WTC11 (cell line): ENCODE measurements at regions not wholly inside any gene's neighbourhood (a gene's known extent, or its start where the extent isn't known, plus 50 kb on each side); places are given as distances from the start of the nearest gene placed in this dataset.

Source experiments
- ATF3 ChIP-seq: sonication (generic); formaldehyde crosslinking; conservative IDR thresholded peaks from 2 replicates; pipeline ENCODE4 v1.8.1; 2022; ENCODE audit warnings: mild to moderate bottlenecking, missing genetic modification reagents
- CTCF ChIP-seq: fragments of 200-600 bp; IDR thresholded peaks from 2 replicates; pipeline ENCODE4 v1.8.0; 2022; ENCODE audit warnings: antibody characterized with exemption
- E2F5 ChIP-seq: sonication (generic); formaldehyde crosslinking; IDR thresholded peaks from 2 replicates; pipeline ENCODE4 v1.8.1; 2022; ENCODE audit warnings: mild to moderate bottlenecking, moderate library complexity, missing genetic modification reagents
- EMX1 ChIP-seq: fragments of 250-450 bp; sonication (Bioruptor Pico); IDR thresholded peaks from 2 replicates; pipeline ENCODE4 v1.8.0; 2021; ENCODE audit warnings: mild to moderate bottlenecking
- ETV6 ChIP-seq: sonication (generic); formaldehyde crosslinking; IDR thresholded peaks from 2 replicates; pipeline ENCODE4 v1.8.1; 2022; ENCODE audit warnings: mild to moderate bottlenecking, missing genetic modification reagents
- KAT7 ChIP-seq: sonication (generic); formaldehyde crosslinking; IDR thresholded peaks from 2 replicates; pipeline ENCODE4 v1.8.1; 2023; ENCODE audit warnings: missing genetic modification reagents, mild to moderate bottlenecking, borderline replicate concordance
- MYBL2 ChIP-seq: sonication (generic); formaldehyde crosslinking; IDR thresholded peaks from 2 replicates; pipeline ENCODE4 v1.8.1; 2023; ENCODE audit warnings: mild to moderate bottlenecking, moderate library complexity, missing genetic modification reagents
- NFE2L1 ChIP-seq: sonication (generic); formaldehyde crosslinking; IDR thresholded peaks from 2 replicates; pipeline ENCODE4 v1.8.1; 2023; ENCODE audit warnings: missing genetic modification reagents
- NR1H2 ChIP-seq: sonication (generic); formaldehyde crosslinking; IDR thresholded peaks from 2 replicates; pipeline ENCODE4 v1.9.0; 2021; ENCODE audit warnings: mild to moderate bottlenecking, moderate library complexity, missing genetic modification reagents
- NR3C1 ChIP-seq: sonication (generic); formaldehyde crosslinking; conservative IDR thresholded peaks from 2 replicates; pipeline ENCODE4 v1.8.1; 2023; ENCODE audit warnings: low read depth, mild to moderate bottlenecking, missing genetic modification reagents
- SOX15 ChIP-seq: fragments of 250-450 bp; sonication (Bioruptor Pico); IDR thresholded peaks from 2 replicates; pipeline ENCODE4 v1.9.0; 2021; ENCODE audit warnings: mild to moderate bottlenecking
- SP1 ChIP-seq: sonication (generic); formaldehyde crosslinking; conservative IDR thresholded peaks from 2 replicates; pipeline ENCODE4 v1.8.1; 2022; ENCODE audit warnings: missing genetic modification reagents
- ZNF423 ChIP-seq: fragments of 250-450 bp; sonication (Bioruptor Pico); IDR thresholded peaks from 2 replicates; pipeline ENCODE4 v2.1.2; 2022; ENCODE audit warnings: mild to moderate bottlenecking, moderate library complexity

GRCh38 chr6:78559056-78559455 lies 308.3 kb upstream of the IRAK1BP1 start:
- TF ChIP-seq CTCF (no peak), NFE2L1 (no peak), SP1 (no peak), KAT7 (CRISPR knock-in tag) (no peak), EMX1 (CRISPR knock-in tag) (no peak), MYBL2 (no peak), ZNF423 (no peak), ATF3 (CRISPR knock-in tag) (no peak), NR3C1 (CRISPR knock-in tag) (no peak), E2F5 (CRISPR knock-in tag) (no peak), NR1H2 (no peak), SOX15 (no peak), ETV6 (CRISPR knock-in tag) (no peak)
